ENCODE measurements at regions not wholly inside any gene's neighbourhood (a gene's known extent, or its start where the extent isn't known, plus 50 kb on each side); places are given as distances from the start of the nearest gene placed in this dataset.

DNA sequence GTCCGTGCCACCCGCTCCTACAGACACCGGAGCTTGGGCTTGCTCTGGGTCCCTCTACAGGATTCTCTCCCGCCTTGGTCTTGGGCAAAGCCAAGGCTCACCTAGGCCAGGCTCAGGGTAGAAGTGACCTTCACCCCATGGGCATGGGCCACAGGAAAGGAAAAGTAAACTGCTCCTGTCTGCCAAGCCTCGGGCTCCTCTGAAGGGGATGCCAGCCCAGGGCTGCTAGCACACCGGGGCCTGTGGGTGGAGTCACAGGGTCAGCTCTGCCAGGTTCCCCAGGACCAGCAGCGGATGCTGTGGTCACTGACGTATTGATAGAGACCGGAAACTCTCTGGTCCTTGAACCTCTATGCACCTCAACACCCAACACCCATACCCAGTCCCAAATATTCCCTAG lies 222.7 kb upstream of the MGMT start:
- DNase-seq = no peak

DNA sequence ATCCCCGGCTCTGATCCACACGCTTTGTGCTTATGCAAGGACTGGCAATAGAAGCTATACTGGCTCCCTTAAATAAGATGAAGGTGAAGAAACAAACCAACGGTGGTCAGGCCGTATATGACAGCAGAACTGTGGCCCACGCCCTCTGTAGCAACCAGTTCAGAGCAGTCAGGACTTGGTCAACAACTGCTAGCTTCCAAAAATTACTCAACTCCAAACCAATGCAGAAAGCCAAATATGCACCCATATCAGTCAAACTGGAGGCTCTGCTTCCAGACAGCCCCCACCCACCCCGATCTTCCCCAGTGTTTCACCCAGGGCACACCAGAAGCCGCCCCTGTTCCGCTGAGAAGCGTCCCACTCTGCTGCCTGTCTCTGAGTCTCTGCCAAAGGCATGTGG lies 222.3 kb upstream of the MGMT start:
- DNase-seq = no peak

DNA sequence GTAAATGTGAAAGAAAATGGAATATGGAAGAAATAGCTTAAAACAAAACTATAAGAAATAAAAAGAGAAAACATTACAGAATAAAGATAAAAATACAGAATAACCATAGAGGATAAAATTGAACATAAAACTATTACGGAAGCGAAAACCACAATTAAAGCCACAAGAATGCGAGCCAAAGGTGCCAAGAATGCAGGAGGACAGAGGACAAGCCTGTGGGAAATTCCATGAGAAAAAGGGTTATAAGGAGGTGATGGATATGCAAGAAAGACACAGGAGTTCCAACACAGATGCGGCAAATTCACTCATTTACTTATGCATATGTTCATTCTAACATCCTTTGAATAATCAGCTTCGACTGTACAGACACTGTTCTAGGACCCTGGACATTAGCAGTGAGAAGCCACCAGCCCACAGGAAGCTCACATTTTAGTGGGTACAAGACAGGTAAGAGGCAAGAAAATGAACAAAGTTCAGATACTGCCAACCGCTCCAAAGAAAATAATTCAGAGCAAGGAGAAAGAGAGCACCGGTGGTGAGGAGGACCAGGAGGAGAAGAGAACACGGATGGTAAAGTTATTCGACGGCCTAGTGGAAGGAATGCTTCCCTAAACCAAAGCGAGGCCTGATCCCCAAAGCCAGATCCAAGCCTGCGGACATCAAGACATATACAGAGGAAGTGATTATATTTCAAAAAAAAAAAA lies 213.7 kb upstream of the MGMT start:
- DNase-seq = no peak

DNA sequence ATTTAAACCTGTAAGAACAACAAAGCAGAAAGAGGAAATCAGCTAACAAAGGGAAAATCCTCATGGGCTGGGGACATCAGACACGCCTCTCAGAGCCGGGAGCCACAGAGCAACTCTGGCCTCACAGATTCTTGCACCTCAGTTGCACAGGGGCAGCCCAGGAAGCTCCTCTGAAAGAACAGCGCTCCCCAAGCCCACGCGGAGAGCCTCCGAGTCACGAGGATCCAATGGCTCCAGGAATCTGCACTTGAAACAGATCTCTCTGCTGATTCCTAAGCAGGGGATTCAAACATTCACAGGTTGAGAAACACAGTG lies 213.2 kb upstream of the MGMT start:
- no peak for DNase-seq

GRCh38 chr10:129258283-129258923 lies 208.6 kb upstream of the MGMT start:
- DNase-seq = no peak

DNA sequence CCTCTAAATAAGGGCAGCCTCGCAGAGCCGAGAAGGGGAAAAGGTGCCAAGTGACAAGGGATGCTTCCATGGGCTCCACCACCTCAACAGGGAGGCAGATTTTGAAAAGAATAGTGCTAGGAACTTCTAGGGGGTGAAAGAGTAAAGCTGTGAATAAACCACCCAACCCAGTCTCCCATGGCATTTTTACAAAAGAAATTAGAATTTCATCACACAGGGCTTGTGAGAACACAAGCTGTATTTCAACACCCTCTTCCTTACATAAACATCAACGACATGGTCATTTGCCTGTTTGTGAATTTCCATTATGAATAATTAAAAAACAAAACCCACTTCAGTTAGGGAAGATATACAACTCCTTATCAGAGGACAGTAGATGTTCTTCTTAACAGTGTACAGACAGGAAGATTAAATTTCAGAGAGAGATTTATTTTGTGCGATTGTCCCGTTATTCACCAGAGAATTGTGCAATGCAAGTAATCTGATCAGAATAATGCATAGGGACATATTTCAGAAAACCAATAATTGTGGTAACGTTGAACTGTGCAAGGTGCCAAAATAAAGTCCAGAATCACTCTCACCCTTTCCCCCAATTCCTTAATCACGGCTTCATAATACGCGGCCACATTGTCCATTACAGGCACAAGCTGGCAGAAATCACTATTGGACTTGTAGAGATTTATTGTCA lies 207.8 kb upstream of the MGMT start:
- no peak for DNase-seq

DNA sequence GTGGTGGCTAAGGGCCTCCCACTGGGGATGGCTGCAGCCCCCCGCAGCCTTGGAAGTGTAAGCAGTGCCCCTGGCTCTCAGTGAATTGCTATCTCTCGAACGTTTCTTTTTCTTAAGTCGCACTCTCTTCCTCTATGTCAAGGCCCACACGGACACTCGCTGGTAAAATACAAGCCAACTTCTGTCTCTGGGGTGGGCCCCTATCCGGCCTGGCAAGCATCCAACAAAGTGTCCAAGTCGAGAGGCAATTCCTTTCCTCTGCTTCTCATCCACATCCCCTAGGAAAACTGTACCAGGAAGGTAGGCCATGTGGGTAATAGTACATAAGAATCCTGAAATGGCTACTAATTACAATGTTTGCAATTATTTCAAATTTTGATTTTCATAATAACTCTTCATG lies 194.9 kb upstream of the MGMT start:
- DNase-seq = no peak

DNA sequence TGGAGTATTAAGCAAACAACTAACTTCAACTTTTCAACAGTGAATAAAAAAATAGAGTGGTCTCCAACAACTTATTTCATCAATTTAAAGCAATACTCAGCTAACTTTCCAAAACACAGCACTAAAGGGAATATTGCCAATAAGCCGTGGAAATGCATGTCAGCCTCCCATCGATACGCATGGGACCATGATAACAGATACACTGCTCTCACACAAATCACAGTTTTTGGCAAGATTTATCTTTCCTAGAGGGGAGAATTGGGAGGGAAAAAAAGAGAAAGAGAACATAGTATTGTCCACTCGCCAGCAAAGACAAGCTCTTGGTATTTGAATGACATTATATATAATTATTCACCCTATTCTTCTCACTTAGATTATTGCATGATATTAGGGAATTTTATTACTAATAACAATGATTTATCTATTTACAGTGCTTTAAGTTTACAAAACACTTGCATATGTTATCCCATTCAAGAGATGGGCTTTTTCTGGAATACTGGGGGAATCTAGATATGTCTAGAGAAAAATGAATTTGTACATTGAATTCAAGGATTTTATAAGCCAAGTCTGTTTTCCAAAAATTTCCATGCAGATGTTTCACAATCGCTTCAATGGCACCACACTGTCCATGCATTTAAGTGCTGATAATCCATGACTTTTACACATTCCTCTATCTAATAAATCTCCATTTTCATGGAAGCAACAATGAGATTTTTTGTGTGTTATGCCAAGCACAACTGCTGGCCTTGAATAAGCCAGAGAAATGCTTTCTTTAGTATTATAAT lies 194.0 kb upstream of the MGMT start:
- DNase-seq = no peak

GRCh38 chr10:129273860-129274259 lies 193.2 kb upstream of the MGMT start:
- DNase-seq = no peak

GRCh38 chr10:129274748-129275474 lies 192.1 kb upstream of the MGMT start:
- DNase-seq = no peak

GRCh38 chr10:129275886-129276285 lies 191.2 kb upstream of the MGMT start:
- no peak for DNase-seq

DNA sequence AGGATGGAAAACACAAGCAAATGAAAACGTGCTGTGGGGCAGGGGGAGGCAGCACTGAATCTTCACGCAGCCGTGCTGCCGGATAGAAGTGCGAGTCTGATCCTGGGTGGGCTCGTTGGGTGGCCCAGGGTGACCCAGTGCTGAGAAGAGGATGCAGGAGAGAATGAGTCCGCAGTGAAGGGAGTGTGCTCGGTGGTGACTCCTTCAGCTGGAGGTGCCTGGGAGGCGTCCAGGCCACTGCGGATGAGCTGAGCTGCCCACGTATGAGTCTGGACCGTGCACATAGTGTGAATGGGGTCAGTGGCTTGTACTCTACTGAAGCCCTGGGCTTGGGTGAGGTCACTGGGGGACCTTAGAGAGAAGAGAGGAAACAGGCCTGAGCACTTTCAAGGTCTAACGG lies 190.0 kb upstream of the MGMT start:
- no peak for DNase-seq

DNA sequence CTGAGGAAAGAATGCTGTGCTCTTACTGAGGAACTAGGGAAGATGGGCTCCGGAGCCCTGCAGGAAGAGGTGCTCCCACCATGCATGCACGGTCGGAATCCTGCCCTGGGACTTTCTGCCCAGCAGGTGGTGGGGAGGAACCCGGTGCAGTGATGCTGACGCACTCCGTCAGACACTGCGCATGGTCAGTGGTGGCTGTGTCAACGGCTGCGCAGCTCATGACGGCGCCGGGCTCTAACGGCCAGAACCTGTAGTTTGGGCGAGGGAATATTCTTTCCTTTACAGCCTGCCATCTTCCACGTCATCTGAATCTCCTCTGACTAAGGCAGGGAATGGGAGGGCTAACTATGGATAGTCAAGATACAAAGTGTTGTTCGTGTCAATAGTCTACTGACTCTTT lies 189.2 kb upstream of the MGMT start:
- DNase-seq = no peak

DNA sequence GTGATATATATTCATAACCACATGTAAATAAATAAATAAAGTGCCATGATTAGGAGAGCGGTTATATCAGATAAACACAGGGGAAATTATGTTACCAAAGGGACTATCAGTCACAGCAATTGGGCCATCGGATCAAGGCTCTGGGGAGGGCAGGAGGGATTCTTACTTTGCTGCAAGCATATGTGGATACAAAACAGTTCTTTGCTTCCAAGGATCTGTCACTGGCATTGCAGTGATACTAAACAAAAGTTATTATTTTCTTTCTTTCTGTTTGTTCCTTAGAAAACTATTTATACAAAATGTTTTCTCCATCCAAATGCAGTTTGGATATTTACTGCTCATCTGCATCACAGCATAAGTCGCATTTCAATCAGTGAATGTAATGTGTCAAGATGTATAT lies 188.4 kb upstream of the MGMT start:
- no peak for DNase-seq

- no peak for DNase-seq
These were observed 187.4 kb upstream of the MGMT start for GRCh38 chr10:129279446-129280154.

DNA sequence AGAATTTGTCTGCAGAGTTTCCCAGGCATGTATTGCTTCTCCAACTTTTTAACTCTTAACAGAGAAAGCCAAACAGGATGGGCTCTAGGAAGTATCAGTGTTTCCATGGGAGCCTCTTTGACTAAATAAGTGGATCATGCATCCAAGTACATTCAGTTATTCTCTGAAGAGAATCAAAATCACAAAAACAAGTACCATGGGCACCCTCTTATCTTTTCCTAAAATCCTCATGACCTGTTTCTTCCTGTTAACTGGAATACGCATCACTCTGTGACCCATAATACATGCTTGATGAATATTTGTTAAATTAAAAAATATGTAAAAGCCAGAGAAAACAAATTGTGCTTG lies 186.9 kb upstream of the MGMT start:
- no peak for DNase-seq

GRCh38 chr10:129280908-129281586 lies 186.0 kb upstream of the MGMT start:
- DNase-seq = no peak

- no peak for DNase-seq
These were observed 181.6 kb upstream of the MGMT start for GRCh38 chr10:129285459-129285858.

- no peak for DNase-seq
These were observed 177.9 kb upstream of the MGMT start for GRCh38 chr10:129288999-129289584.

DNA sequence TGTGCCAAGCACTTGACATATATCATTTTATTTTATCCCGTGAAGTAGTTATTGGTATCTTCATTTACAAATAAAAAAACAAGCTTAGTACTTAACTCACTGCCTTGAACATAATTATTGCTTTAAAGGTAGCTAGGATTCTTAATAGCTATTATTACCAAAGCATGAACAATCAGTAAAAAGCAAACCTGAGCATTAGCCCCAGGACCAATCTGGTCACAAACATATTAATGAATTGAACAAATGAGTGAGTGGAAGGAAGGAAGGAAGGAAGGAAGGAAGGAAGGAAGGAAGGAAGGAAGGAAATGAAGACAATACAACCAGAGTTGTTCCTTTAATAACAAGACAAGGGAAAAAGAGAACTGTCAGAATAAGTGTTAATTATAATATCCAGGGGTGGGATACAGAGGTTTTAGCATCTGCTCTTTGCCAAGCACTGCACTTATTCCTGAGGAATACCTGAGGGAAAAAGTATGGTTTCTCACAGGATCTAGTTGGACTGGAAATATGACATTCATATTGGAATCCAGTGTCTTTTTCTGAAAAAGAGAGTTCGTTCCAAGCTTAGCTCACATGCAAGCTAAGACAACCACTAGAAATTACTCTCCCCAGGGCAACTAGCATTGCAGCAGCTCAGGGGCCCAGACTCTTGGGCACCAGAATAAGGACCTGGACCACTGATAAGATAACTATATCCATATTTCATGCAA lies 172.9 kb upstream of the MGMT start:
- DNase-seq = no peak

Measured in occipital lobe (tissue), 1 donor.